Suprapubic skin (tissue), 4 donors: ENCODE measurements at regions not wholly inside any gene's neighbourhood (a gene's known extent, or its start where the extent isn't known, plus 50 kb on each side); places are given as distances from the start of the nearest gene placed in this dataset.
"Not testable (repeated sequence)": the region's sequence is repeated elsewhere in the genome, so short reads cannot be mapped to it uniquely, and the experiment has no call there.

Experiments
- DNase-seq, 2 donors: peaks; one replicate each; pipeline ENCODE4 v3.0.0-alpha.2; 2019; ENCODE audit warnings: low spot score in 2 of 2
- H3K27ac ChIP-seq: fragments of 200-600 bp; sonication (generic); one replicate; pipeline ENCODE4 v1.5.1; 2019
- H3K27me3 ChIP-seq: fragments of 200-600 bp; sonication (generic); one replicate; pipeline ENCODE4 v1.5.1; 2019
- H3K36me3 ChIP-seq: fragments of 200-600 bp; sonication (generic); one replicate; pipeline ENCODE4 v1.5.1; 2019
- H3K4me1 ChIP-seq: fragments of 200-600 bp; sonication (generic); one replicate; pipeline ENCODE4 v1.5.1; 2019
- H3K4me3 ChIP-seq: fragments of 200-600 bp; sonication (generic); one replicate; pipeline ENCODE4 v1.5.1; 2019; ENCODE audit warnings: mild to moderate bottlenecking
- H3K9me3 ChIP-seq: fragments of 200-600 bp; sonication (generic); one replicate; pipeline ENCODE4 v1.5.1; 2019
- CTCF ChIP-seq, 2 donors: fragments of 200-600 bp in 1 of 2; fragments of 450-650 bp in 1 of 2; sonication (generic) in 1 of 2; IDR thresholded peaks; one replicate each; pipeline ENCODE4 v1.5.1; 2016 to 2019; ENCODE audit warnings: antibody characterized with exemption in 2 of 2, mild to moderate bottlenecking in 1 of 2, moderate library complexity in 1 of 2
- EP300 ChIP-seq: sonication (generic); formaldehyde crosslinking; IDR thresholded peaks from one replicate; pipeline ENCODE4 v1.6.1; 2017; ENCODE audit warnings: antibody characterized with exemption
- POLR2A ChIP-seq, 2 donors: fragments of 450-650 bp; IDR thresholded peaks; one replicate each; pipeline ENCODE4 v1.6.1; 2017; ENCODE audit warnings: antibody characterized with exemption in 2 of 2, mild to moderate bottlenecking in 2 of 2, moderate library complexity in 2 of 2
- POLR2AphosphoS5 ChIP-seq, 3 donors: sonication (generic); formaldehyde crosslinking; IDR thresholded peaks; one replicate each; pipeline ENCODE4 v1.6.1; 2017; ENCODE audit warnings: antibody characterized with exemption in 3 of 3
- WGBS: methylation state at CpG from one replicate; pipeline ENCODE4 v1.1.5; 2018; 5-methylcytosine and 5-hydroxymethylcytosine counted together

- Histone ChIP-seq H3K36me3 (no peaks in the 10 kb centered on the region), H3K27me3 (no peaks in the 10 kb centered on the region), H3K4me1 (peaks cover 6% of the 10 kb centered on the region), H3K4me3 (no peak overlapping the region), H3K9me3 (no peaks in the 10 kb centered on the region), H3K27ac (no peak overlapping the region)
- DNase-seq = no peak
- no peak for TF ChIP-seq CTCF (IDR thresholded peaks at IDR 0.05)
- TF ChIP-seq POLR2AphosphoS5 (IDR thresholded peaks at IDR 0.05) = no peak
- TF ChIP-seq POLR2A (IDR thresholded peaks at IDR 0.05) = no peak
- no peak for TF ChIP-seq EP300
These were observed 122.0 kb upstream of the ID4 start for GRCh38 chr6:19715167-19715551.

- no peaks in the 10 kb centered on the region for H3K36me3 ChIP-seq
- no peak overlapping the region for H3K27ac ChIP-seq
- TF ChIP-seq EP300 (no peak), POLR2A (IDR thresholded peaks at IDR 0.05) (no peak), POLR2AphosphoS5 (IDR thresholded peaks at IDR 0.05) (no peak)
- peaks cover 6% of the 10 kb centered on the region for H3K4me1 ChIP-seq
- DNase-seq = no peak
- no peaks in the 10 kb centered on the region for H3K9me3 ChIP-seq
- H3K27me3 ChIP-seq = no peaks in the 10 kb centered on the region
- H3K4me3 ChIP-seq = no peak overlapping the region
- WGBS = 32% methylated on average over 11 of the region's 11 CpGs
These were observed 117.5 kb upstream of the ID4 start for GRCh38 chr6:19719691-19720128.

- no peak overlapping the region for H3K4me3 ChIP-seq
- no peaks in the 10 kb centered on the region for H3K36me3 ChIP-seq
- H3K27me3 ChIP-seq = no peaks in the 10 kb centered on the region
- H3K4me1 ChIP-seq = peaks cover 6% of the 10 kb centered on the region
- TF ChIP-seq CTCF (IDR thresholded peaks at IDR 0.05) (no peak), POLR2AphosphoS5 (IDR thresholded peaks at IDR 0.05) (no peak), POLR2A (IDR thresholded peaks at IDR 0.05) (no peak), EP300 (no peak)
- WGBS = 77% methylated on average over 11 of the region's 11 CpGs
- H3K9me3 ChIP-seq = no peaks in the 10 kb centered on the region
- no peak overlapping the region for H3K27ac ChIP-seq
- no peak for DNase-seq
These were observed 115.3 kb upstream of the ID4 start for GRCh38 chr6:19721766-19722377.

GRCh38 chr6:19722999-19723398 is 114.2 kb upstream of the ID4 start:
- no peak overlapping the region for H3K4me3 ChIP-seq
- 82% methylated on average over 6 of the region's 6 CpGs for WGBS
- H3K9me3 ChIP-seq = no peaks in the 10 kb centered on the region
- H3K27me3 ChIP-seq = no peaks in the 10 kb centered on the region
- H3K4me1 ChIP-seq = peaks cover 6% of the 10 kb centered on the region
- H3K36me3 ChIP-seq = no peaks in the 10 kb centered on the region
- no peak for TF ChIP-seq POLR2AphosphoS5 (IDR thresholded peaks at IDR 0.05)
- no peak for TF ChIP-seq EP300
- no peak for TF ChIP-seq CTCF (IDR thresholded peaks at IDR 0.05)
- no peak for TF ChIP-seq POLR2A (IDR thresholded peaks at IDR 0.05)
- no peak overlapping the region for H3K27ac ChIP-seq
- no peak for DNase-seq

GRCh38 chr6:19723545-19723944 is 113.6 kb upstream of the ID4 start:
- no peak for DNase-seq
- no peaks in the 10 kb centered on the region for H3K9me3 ChIP-seq
- no peak overlapping the region for H3K27ac ChIP-seq
- TF ChIP-seq CTCF (IDR thresholded peaks at IDR 0.05) = no peak
- H3K27me3 ChIP-seq = no peaks in the 10 kb centered on the region
- no peak overlapping the region for H3K4me3 ChIP-seq
- H3K4me1 ChIP-seq = peaks cover 6% of the 10 kb centered on the region
- H3K36me3 ChIP-seq = no peaks in the 10 kb centered on the region

- not testable (repeated sequence) for H3K4me1 ChIP-seq, H3K27ac ChIP-seq, H3K9me3 ChIP-seq, DNase-seq, H3K36me3 ChIP-seq, H3K27me3 ChIP-seq, H3K4me3 ChIP-seq
These were observed 111.7 kb upstream of the ID4 start for GRCh38 chr6:19725436-19725835.
